GM23338 (cell line): ENCODE measurements at regions not wholly inside any gene's neighbourhood (a gene's known extent, or its start where the extent isn't known, plus 50 kb on each side); places are given as distances from the start of the nearest gene placed in this dataset.

Source experiments
- ATAC-seq: fragments of 200-7000 bp; cut with Tn5 transposase; 3 replicates; pipeline ENCODE4 v1.9.1; 2020
- DNase-seq: peaks from one replicate; pipeline ENCODE4 v3.0.0-alpha.2; 2015; ENCODE audit warnings: low spot score
- H2AFZ ChIP-seq: fragments of 200-600 bp; sonication (generic); 2 replicates; pipeline ENCODE4 v1.8.0; 2016; ENCODE audit warnings: antibody characterized with exemption, mild to moderate bottlenecking, moderate library complexity
- H3F3A ChIP-seq: fragments of 200-600 bp; sonication (generic); replicated peaks from 2 replicates; pipeline ENCODE4 v1.8.0; 2017; ENCODE audit warnings: antibody characterized with exemption, mixed run types, low read depth
- H3K27ac ChIP-seq: fragments of 200-600 bp; sonication (generic); 2 replicates; pipeline ENCODE4 v1.6.1; 2016; ENCODE audit warnings: low read depth
- H3K27me3 ChIP-seq: fragments of 200-600 bp; sonication (generic); 2 replicates; pipeline ENCODE4 v1.8.0; 2016; ENCODE audit warnings: mild to moderate bottlenecking, mixed run types, moderate library complexity; ENCODE audit not compliant: insufficient read depth
- H3K36me3 ChIP-seq: fragments of 200-600 bp; sonication (generic); 2 replicates; pipeline ENCODE4 v1.8.0; 2016; ENCODE audit warnings: mild to moderate bottlenecking; ENCODE audit not compliant: insufficient read depth
- H3K4me1 ChIP-seq: fragments of 200-600 bp; sonication (generic); 2 replicates; pipeline ENCODE4 v1.8.0; 2016; ENCODE audit warnings: mild to moderate bottlenecking, moderate library complexity; ENCODE audit not compliant: insufficient read depth
- H3K4me2 ChIP-seq: fragments of 200-600 bp; sonication (generic); 2 replicates; pipeline ENCODE4 v1.7.1; 2017; ENCODE audit warnings: mixed run types
- H3K4me3 ChIP-seq: fragments of 200-600 bp; sonication (generic); 2 replicates; pipeline ENCODE4 v1.6.1; 2016; ENCODE audit warnings: mixed run types
- H3K79me2 ChIP-seq: fragments of 200-600 bp; sonication (generic); replicated peaks from 2 replicates; pipeline ENCODE4 v1.8.0; 2017; ENCODE audit warnings: mild to moderate bottlenecking; ENCODE audit not compliant: insufficient read depth
- H3K9me2 ChIP-seq: fragments of 200-600 bp; sonication (generic); 2 replicates; pipeline ENCODE4 v1.8.0; 2017; ENCODE audit not compliant: insufficient read depth
- H4K20me1 ChIP-seq: fragments of 200-600 bp; sonication (generic); replicated peaks from 2 replicates; pipeline ENCODE4 v1.8.0; 2017; ENCODE audit warnings: mild to moderate bottlenecking; ENCODE audit not compliant: insufficient read depth
- H3K27ac Mint-ChIP-seq: 2 replicates; pipeline ENCODE4 v1.8.0; 2020; ENCODE audit warnings: inconsistent platforms, mild to moderate bottlenecking, moderate library complexity, mixed read lengths
- H3K27me3 Mint-ChIP-seq: 3 replicates; pipeline ENCODE4 v1.8.0; 2022; ENCODE audit warnings: low read depth, mild to moderate bottlenecking, moderate library complexity, mixed read lengths, inconsistent platforms; ENCODE audit not compliant: insufficient read depth, poor library complexity
- H3K36me3 Mint-ChIP-seq: 3 replicates; pipeline ENCODE4 v1.8.0; 2021; ENCODE audit warnings: low read depth, mild to moderate bottlenecking, inconsistent platforms, moderate library complexity, mixed read lengths
- H3K4me1 Mint-ChIP-seq: 3 replicates; pipeline ENCODE4 v1.8.0; 2020; ENCODE audit warnings: mild to moderate bottlenecking, inconsistent platforms, mixed read lengths
- H3K4me3 Mint-ChIP-seq: 3 replicates; pipeline ENCODE4 v1.8.0; 2021; ENCODE audit warnings: moderate library complexity, mild to moderate bottlenecking, inconsistent platforms, mixed read lengths
- H3K9me3 Mint-ChIP-seq: 3 replicates; pipeline ENCODE4 v1.8.0; 2020; ENCODE audit warnings: moderate library complexity, mild to moderate bottlenecking, inconsistent platforms, mixed read lengths
- CTCF ChIP-seq, 2 experiments: fragments of 200-600 bp in 1 of 2; sonication (generic) in 1 of 2; conservative IDR thresholded peaks; 2 replicates each; pipeline versions ENCODE4 v1.5.1 to v1.6.1; 2016 to 2017; ENCODE audit warnings: antibody characterized with exemption in 2 of 2, low read depth in 2 of 2, mild to moderate bottlenecking in 2 of 2, moderate library complexity in 1 of 2
- ETS1 ChIP-seq: IDR thresholded peaks from 2 replicates; pipeline ENCODE4 v1.6.1; 2016; ENCODE audit warnings: antibody characterized with exemption
- POLR2AphosphoS5 ChIP-seq: IDR thresholded peaks from 2 replicates; pipeline ENCODE4 v1.6.1; 2016; ENCODE audit warnings: antibody characterized with exemption, low read depth
- ZNF462 ChIP-seq: fragments of 250-450 bp; sonication (Bioruptor Pico); IDR thresholded peaks from 2 replicates; pipeline ENCODE4 v1.5.0; 2020; ENCODE audit warnings: mild to moderate bottlenecking, moderate library complexity

GRCh38 chr5:8241076-8241475, 372.1 kb downstream of the MTRR start (continued):
- TF ChIP-seq ZNF462: no peak
- no peak for TF ChIP-seq CTCF (conservative IDR thresholded peaks at IDR 0.05; ENCODE audit: low read depth in 2 of 2)

GRCh38 chr5:8241558-8241957, 372.6 kb downstream of the MTRR start:
- H3K9me2 ChIP-seq: peaks cover 4% of the 10 kb centered on the region; the same call in 1 of the 2 replicates
- H3F3A ChIP-seq: no peaks in the 10 kb centered on the region
- H2AFZ ChIP-seq: no peak overlapping the region
- H3K4me2 ChIP-seq: no peak overlapping the region
- Mint-ChIP-seq H3K27me3 (peaks cover 1% of the 10 kb centered on the region), H3K4me3 (no peak overlapping the region), H3K9me3 (no peaks in the 10 kb centered on the region), H3K4me1 (no peaks in the 10 kb centered on the region), H3K27ac (no peak overlapping the region), H3K36me3 (no peaks in the 10 kb centered on the region)
- no peaks in the 10 kb centered on the region for H3K79me2 ChIP-seq
- ATAC-seq (no peak), DNase-seq (no peak)
- no peaks in the 10 kb centered on the region for H3K27me3 ChIP-seq
- no peak overlapping the region for H3K4me3 ChIP-seq
- H3K4me1 ChIP-seq: no peaks in the 10 kb centered on the region
- H3K36me3 ChIP-seq: no peaks in the 10 kb centered on the region
- H4K20me1 ChIP-seq: no peaks in the 10 kb centered on the region
- no peak overlapping the region for H3K27ac ChIP-seq
- TF ChIP-seq POLR2AphosphoS5: no peak
- TF ChIP-seq ETS1: no peak
